HEK293 (cell line): ENCODE measurements at regions not wholly inside any gene's neighbourhood (a gene's known extent, or its start where the extent isn't known, plus 50 kb on each side); places are given as distances from the start of the nearest gene placed in this dataset.

Experiments
- MYNN ChIP-seq: fragments of 450-650 bp; formaldehyde crosslinking; IDR thresholded peaks from 2 replicates; pipeline ENCODE4 v1.5.1; 2016; ENCODE audit warnings: missing biosample characterization, missing genetic modification characterization, borderline replicate concordance
- TCF7L2 ChIP-seq: IDR thresholded peaks from 2 replicates; pipeline ENCODE4 v1.6.1; 2011; ENCODE audit warnings: low read depth, mild to moderate bottlenecking, inconsistent platforms, low read length, moderate library complexity, borderline replicate concordance
- YY1 ChIP-seq: fragments of 450-650 bp; formaldehyde crosslinking; IDR thresholded peaks from 2 replicates; pipeline ENCODE4 v1.5.1; 2018; ENCODE audit warnings: missing biosample characterization, missing genetic modification characterization
- ZNF146 ChIP-seq: fragments of 450-650 bp; formaldehyde crosslinking; IDR thresholded peaks from 2 replicates; pipeline ENCODE4 v1.5.1; 2016; ENCODE audit warnings: missing biosample characterization, missing genetic modification characterization
- ZSCAN30 ChIP-seq: fragments of 450-650 bp; IDR thresholded peaks from 2 replicates; pipeline ENCODE4 v1.5.1; 2018; ENCODE audit warnings: missing biosample characterization, mild to moderate bottlenecking, missing genetic modification characterization, moderate library complexity
- TF ChIP-seq, protein P1 (sequence below): fragments of 450-650 bp; formaldehyde crosslinking; IDR thresholded peaks from 2 replicates; pipeline ENCODE4 v1.5.1; 2017; ENCODE audit warnings: missing biosample characterization, missing genetic modification characterization
- TF ChIP-seq, protein P2 (sequence below): fragments of 450-650 bp; formaldehyde crosslinking; IDR thresholded peaks from 2 replicates; pipeline ENCODE4 v1.5.1; 2016; ENCODE audit warnings: missing biosample characterization, missing genetic modification characterization
- TF ChIP-seq, protein P3 (sequence below): fragments of 450-650 bp; formaldehyde crosslinking; IDR thresholded peaks from 2 replicates; pipeline ENCODE4 v1.5.1; 2017; ENCODE audit warnings: missing biosample characterization, missing genetic modification characterization
- TF ChIP-seq, protein P4 (sequence below): fragments of 450-650 bp; formaldehyde crosslinking; IDR thresholded peaks from 2 replicates; pipeline ENCODE4 v1.5.1; 2016; ENCODE audit warnings: missing biosample characterization, missing genetic modification characterization, borderline replicate concordance
- TF ChIP-seq, protein P5 (sequence below): fragments of 450-650 bp; formaldehyde crosslinking; IDR thresholded peaks from 2 replicates; pipeline ENCODE4 v1.5.1; 2016; ENCODE audit warnings: missing biosample characterization, missing genetic modification characterization

GRCh38 chr11:128235958-128236357 lies 351.4 kb downstream of the ETS1 start:
- TF ChIP-seq ZSCAN30 (tag by site-specific recombination) (no peak), TCF7L2 (no peak), ZNF146 (tag by site-specific recombination) (no peak), YY1 (tag by site-specific recombination) (no peak), MYNN (tag by site-specific recombination) (no peak)
- TF ChIP-seq, protein P1, sequence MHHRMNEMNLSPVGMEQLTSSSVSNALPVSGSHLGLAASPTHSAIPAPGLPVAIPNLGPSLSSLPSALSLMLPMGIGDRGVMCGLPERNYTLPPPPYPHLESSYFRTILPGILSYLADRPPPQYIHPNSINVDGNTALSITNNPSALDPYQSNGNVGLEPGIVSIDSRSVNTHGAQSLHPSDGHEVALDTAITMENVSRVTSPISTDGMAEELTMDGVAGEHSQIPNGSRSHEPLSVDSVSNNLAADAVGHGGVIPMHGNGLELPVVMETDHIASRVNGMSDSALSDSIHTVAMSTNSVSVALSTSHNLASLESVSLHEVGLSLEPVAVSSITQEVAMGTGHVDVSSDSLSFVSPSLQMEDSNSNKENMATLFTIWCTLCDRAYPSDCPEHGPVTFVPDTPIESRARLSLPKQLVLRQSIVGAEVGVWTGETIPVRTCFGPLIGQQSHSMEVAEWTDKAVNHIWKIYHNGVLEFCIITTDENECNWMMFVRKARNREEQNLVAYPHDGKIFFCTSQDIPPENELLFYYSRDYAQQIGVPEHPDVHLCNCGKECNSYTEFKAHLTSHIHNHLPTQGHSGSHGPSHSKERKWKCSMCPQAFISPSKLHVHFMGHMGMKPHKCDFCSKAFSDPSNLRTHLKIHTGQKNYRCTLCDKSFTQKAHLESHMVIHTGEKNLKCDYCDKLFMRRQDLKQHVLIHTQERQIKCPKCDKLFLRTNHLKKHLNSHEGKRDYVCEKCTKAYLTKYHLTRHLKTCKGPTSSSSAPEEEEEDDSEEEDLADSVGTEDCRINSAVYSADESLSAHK (tag by site-specific recombination), result no peak
- TF ChIP-seq, protein P2, sequence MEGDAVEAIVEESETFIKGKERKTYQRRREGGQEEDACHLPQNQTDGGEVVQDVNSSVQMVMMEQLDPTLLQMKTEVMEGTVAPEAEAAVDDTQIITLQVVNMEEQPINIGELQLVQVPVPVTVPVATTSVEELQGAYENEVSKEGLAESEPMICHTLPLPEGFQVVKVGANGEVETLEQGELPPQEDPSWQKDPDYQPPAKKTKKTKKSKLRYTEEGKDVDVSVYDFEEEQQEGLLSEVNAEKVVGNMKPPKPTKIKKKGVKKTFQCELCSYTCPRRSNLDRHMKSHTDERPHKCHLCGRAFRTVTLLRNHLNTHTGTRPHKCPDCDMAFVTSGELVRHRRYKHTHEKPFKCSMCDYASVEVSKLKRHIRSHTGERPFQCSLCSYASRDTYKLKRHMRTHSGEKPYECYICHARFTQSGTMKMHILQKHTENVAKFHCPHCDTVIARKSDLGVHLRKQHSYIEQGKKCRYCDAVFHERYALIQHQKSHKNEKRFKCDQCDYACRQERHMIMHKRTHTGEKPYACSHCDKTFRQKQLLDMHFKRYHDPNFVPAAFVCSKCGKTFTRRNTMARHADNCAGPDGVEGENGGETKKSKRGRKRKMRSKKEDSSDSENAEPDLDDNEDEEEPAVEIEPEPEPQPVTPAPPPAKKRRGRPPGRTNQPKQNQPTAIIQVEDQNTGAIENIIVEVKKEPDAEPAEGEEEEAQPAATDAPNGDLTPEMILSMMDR (tag by site-specific recombination), result no peak
- TF ChIP-seq, protein P3, sequence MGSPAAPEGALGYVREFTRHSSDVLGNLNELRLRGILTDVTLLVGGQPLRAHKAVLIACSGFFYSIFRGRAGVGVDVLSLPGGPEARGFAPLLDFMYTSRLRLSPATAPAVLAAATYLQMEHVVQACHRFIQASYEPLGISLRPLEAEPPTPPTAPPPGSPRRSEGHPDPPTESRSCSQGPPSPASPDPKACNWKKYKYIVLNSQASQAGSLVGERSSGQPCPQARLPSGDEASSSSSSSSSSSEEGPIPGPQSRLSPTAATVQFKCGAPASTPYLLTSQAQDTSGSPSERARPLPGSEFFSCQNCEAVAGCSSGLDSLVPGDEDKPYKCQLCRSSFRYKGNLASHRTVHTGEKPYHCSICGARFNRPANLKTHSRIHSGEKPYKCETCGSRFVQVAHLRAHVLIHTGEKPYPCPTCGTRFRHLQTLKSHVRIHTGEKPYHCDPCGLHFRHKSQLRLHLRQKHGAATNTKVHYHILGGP (tag by site-specific recombination), result no peak
- TF ChIP-seq, protein P4, sequence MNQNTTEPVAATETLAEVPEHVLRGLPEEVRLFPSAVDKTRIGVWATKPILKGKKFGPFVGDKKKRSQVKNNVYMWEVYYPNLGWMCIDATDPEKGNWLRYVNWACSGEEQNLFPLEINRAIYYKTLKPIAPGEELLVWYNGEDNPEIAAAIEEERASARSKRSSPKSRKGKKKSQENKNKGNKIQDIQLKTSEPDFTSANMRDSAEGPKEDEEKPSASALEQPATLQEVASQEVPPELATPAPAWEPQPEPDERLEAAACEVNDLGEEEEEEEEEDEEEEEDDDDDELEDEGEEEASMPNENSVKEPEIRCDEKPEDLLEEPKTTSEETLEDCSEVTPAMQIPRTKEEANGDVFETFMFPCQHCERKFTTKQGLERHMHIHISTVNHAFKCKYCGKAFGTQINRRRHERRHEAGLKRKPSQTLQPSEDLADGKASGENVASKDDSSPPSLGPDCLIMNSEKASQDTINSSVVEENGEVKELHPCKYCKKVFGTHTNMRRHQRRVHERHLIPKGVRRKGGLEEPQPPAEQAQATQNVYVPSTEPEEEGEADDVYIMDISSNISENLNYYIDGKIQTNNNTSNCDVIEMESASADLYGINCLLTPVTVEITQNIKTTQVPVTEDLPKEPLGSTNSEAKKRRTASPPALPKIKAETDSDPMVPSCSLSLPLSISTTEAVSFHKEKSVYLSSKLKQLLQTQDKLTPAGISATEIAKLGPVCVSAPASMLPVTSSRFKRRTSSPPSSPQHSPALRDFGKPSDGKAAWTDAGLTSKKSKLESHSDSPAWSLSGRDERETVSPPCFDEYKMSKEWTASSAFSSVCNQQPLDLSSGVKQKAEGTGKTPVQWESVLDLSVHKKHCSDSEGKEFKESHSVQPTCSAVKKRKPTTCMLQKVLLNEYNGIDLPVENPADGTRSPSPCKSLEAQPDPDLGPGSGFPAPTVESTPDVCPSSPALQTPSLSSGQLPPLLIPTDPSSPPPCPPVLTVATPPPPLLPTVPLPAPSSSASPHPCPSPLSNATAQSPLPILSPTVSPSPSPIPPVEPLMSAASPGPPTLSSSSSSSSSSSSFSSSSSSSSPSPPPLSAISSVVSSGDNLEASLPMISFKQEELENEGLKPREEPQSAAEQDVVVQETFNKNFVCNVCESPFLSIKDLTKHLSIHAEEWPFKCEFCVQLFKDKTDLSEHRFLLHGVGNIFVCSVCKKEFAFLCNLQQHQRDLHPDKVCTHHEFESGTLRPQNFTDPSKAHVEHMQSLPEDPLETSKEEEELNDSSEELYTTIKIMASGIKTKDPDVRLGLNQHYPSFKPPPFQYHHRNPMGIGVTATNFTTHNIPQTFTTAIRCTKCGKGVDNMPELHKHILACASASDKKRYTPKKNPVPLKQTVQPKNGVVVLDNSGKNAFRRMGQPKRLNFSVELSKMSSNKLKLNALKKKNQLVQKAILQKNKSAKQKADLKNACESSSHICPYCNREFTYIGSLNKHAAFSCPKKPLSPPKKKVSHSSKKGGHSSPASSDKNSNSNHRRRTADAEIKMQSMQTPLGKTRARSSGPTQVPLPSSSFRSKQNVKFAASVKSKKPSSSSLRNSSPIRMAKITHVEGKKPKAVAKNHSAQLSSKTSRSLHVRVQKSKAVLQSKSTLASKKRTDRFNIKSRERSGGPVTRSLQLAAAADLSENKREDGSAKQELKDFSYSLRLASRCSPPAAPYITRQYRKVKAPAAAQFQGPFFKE, result no peak
- TF ChIP-seq, protein P5, sequence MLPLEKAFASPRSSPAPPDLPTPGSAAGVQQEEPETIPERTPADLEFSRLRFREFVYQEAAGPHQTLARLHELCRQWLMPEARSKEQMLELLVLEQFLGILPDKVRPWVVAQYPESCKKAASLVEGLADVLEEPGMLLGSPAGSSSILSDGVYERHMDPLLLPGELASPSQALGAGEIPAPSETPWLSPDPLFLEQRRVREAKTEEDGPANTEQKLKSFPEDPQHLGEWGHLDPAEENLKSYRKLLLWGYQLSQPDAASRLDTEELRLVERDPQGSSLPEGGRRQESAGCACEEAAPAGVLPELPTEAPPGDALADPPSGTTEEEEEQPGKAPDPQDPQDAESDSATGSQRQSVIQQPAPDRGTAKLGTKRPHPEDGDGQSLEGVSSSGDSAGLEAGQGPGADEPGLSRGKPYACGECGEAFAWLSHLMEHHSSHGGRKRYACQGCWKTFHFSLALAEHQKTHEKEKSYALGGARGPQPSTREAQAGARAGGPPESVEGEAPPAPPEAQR (tag by site-specific recombination), result no peak
